ENCODE measurements at regions not wholly inside any gene's neighbourhood (a gene's known extent, or its start where the extent isn't known, plus 50 kb on each side); places are given as distances from the start of the nearest gene placed in this dataset.
A peak's percentile ranks its signal among the peaks of the same experiment; 100 is the strongest.
"Not testable (repeated sequence)": the region's sequence is repeated elsewhere in the genome, so short reads cannot be mapped to it uniquely, and the experiment has no call there.

DNA sequence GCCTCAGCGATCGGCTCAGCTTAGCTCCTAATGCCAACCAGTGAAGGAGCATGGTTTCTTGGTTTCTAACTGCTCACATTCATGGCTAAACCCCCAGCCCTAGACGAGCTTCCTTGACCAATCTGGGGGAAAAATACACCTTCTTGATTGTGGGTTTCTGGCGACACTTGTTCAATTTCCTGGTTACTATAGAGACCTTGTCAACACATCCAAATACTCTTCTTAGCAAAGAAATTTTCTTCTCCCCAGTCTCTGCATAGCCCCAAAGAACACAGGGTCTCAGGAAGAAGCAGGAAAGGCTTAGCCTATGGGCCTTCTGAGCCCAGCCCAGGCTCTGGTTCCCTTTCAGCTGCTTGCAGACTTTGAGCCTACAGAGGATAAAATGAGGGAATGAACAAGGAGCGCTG, 88.5 kb upstream of the SYT13 start:
- no peak overlapping the region for H3K4me3 ChIP-seq (ENCODE audit: low read depth, low read length)
- DNase-seq (ENCODE audit: low read depth, low spot score), result no peak
- in situ Hi-C loops (cut with HindIII; ENCODE audit: low sequenced_read_pairs), result loop anchor here (25.0 kb wide), 1 partner anchor 288 kb away; the partner anchor contains the start of gene CHST1
- TF ChIP-seq, protein P1, sequence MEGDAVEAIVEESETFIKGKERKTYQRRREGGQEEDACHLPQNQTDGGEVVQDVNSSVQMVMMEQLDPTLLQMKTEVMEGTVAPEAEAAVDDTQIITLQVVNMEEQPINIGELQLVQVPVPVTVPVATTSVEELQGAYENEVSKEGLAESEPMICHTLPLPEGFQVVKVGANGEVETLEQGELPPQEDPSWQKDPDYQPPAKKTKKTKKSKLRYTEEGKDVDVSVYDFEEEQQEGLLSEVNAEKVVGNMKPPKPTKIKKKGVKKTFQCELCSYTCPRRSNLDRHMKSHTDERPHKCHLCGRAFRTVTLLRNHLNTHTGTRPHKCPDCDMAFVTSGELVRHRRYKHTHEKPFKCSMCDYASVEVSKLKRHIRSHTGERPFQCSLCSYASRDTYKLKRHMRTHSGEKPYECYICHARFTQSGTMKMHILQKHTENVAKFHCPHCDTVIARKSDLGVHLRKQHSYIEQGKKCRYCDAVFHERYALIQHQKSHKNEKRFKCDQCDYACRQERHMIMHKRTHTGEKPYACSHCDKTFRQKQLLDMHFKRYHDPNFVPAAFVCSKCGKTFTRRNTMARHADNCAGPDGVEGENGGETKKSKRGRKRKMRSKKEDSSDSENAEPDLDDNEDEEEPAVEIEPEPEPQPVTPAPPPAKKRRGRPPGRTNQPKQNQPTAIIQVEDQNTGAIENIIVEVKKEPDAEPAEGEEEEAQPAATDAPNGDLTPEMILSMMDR (IDR thresholded peaks at IDR 0.05; ENCODE audit: low read depth, low read length), result no peak

DNA sequence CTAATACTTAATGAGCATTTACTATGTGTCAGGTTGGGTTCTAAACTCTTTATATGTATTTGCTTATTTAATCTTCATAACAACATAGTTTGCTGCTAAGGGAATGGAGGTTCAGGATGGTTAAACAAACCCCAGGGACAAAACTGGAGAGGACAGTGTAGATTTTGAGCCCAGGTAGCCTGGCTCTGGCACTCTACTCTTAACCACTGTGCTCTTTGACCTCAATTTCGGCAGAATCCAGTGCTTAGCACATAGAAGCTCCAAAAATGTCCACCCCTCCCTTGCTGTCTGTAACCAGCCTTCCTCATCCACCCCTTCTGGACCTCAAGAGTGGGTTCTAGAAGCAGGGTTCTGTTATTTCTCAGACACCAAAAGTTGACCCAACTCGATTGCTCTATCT, 88.0 kb upstream of the SYT13 start:
- no peak overlapping the region for H3K4me3 ChIP-seq (ENCODE audit: low read depth, low read length)
- TF ChIP-seq, protein P1 (IDR thresholded peaks at IDR 0.05; ENCODE audit: low read depth, low read length), result no peak
- DNase-seq (ENCODE audit: low read depth, low spot score), result no peak
- in situ Hi-C loops (cut with HindIII; ENCODE audit: low sequenced_read_pairs), result no loop called here

- TF ChIP-seq, protein P1 (IDR thresholded peaks at IDR 0.05; ENCODE audit: low read depth, low read length), result no peak
- in situ Hi-C loops (cut with HindIII; ENCODE audit: low sequenced_read_pairs), result no loop called here
- no peak for DNase-seq (ENCODE audit: low read depth, low spot score)
- no peak overlapping the region for H3K4me3 ChIP-seq (ENCODE audit: low read depth, low read length)
Measured at GRCh38 chr11:45373506-45374035, 87.4 kb upstream of the SYT13 start.

- H3K4me3 ChIP-seq (ENCODE audit: low read depth, low read length); DNase-seq (ENCODE audit: low read depth, low spot score); in situ Hi-C loops (cut with HindIII; ENCODE audit: low sequenced_read_pairs): not testable (repeated sequence)
Measured at GRCh38 chr11:45372414-45372813, 86.3 kb upstream of the SYT13 start.

DNA sequence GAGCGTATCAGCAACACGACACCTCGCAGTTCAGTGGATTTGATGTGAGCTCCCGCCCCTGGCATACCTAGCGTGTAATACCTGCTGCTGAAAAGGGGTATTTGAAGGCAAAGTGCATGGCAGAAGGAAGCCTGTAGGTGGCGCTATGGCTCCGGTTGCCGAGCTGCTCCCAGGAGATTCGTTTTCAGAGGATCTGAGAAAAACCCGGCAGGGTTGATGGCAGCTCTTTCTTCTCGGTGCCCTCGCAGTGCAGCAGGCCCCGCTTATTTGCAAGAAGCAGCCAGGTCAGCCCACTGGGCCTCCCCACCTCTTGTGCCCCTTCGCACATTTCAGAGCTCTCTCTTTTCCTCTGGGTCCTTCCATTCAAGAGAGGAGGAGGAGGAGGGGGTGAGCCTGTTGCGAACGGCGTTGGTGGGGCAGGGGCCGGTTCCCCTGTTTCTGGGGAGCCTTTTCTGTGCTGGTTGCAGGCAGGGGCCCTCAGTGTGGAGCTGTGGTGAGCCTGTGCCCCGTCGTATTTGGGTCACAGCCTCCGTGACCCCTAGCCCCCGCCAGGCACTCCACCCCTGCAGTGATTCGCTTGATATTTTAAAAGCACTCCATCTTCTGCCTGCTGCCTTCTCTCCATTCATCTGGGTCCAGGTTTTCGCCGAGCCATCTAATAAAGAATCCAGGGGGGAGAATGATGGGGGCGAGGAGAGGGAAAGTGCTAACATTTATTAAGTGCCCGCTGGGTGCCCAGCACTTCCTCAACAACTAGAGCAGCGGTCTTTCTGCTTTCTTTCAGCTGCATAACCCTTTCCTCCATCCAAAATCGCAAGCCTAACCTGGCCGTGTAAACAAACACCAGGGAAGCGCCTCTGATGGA, 85.3 kb upstream of the SYT13 start:
- in situ Hi-C loops (cut with HindIII; ENCODE audit: low sequenced_read_pairs), result no loop called here
- TF ChIP-seq, protein P1 (IDR thresholded peaks at IDR 0.05; ENCODE audit: low read depth, low read length), result peak; percentile 95
- H3K4me3 ChIP-seq (ENCODE audit: low read depth, low read length), result no peak overlapping the region
- peak; percentile 66 for DNase-seq (ENCODE audit: low read depth, low spot score)

DNA sequence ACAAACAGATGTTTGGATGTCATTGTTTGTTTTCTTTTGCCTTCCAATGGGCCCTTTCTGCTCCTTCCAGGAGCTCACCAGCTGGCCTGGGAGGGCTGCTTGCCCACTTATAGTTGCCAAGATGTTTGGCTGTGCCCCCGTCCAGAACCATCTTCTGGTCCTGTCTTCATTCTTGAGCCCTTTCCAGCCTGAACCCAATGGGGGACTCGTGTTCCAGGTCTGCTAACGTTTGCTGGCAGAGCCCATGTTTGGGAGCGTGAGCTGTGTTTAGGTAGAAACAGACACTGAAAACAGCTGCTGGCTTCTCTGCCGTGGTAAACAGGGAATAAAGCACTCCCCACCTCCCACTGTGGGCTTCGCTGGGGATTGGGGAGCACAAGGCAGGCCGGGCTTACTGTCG, 83.2 kb upstream of the SYT13 start:
- TF ChIP-seq, protein P1 (IDR thresholded peaks at IDR 0.05; ENCODE audit: low read depth, low read length), result no peak
- DNase-seq (ENCODE audit: low read depth, low spot score), result no peak
- in situ Hi-C loops (cut with HindIII; ENCODE audit: low sequenced_read_pairs), result no loop called here
- H3K4me3 ChIP-seq (ENCODE audit: low read depth, low read length), result no peak overlapping the region

- DNase-seq (ENCODE audit: low read depth, low spot score), result no peak
- no peak overlapping the region for H3K4me3 ChIP-seq (ENCODE audit: low read depth, low read length)
- TF ChIP-seq, protein P1 (IDR thresholded peaks at IDR 0.05; ENCODE audit: low read depth, low read length), result no peak
- in situ Hi-C loops (cut with HindIII; ENCODE audit: low sequenced_read_pairs), result no loop called here
Measured at GRCh38 chr11:45368697-45369096, 82.6 kb upstream of the SYT13 start.

Measured in astrocyte of the spinal cord (primary cell).